ENCODE measurements at regions not wholly inside any gene's neighbourhood (a gene's known extent, or its start where the extent isn't known, plus 50 kb on each side); places are given as distances from the start of the nearest gene placed in this dataset.

DNA sequence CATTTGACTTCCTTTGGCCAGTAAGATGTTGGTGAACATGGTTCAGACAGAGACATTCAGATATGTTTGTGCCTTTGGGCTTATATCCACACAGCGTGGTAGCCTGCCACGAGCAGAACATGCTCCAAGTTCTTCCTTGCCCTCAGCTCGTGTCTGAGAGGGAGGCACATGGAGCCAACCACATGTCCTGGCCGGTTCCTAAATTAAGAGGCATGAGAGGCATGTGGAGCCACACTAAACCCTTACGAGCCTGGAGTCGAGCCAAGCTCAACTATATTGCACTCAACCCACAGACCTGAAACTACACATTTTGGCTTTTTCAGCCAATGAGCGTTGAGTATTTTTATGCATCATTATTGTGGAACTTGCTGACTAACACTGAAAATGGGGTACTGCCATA is 133.7 kb upstream of the KCNK1 start:
- TF ChIP-seq CTCF (IDR thresholded peaks at IDR 0.05 in 2 of 3, conservative IDR thresholded peaks at IDR 0.05 in 1 of 3; ENCODE audit: borderline replicate concordance in 1 of 3, insufficient read depth in 1 of 3, low read depth in 2 of 3, low read length in 2 of 3) (no peak), EGR1 (IDR thresholded peaks at IDR 0.05; ENCODE audit: low read depth) (no peak), EZH2 (IDR thresholded peaks at IDR 0.05) (no peak), POLR2A (IDR thresholded peaks at IDR 0.05; ENCODE audit: borderline replicate concordance, extremely low read depth, insufficient read depth, insufficient read length) (no peak), POLR2AphosphoS5 (IDR thresholded peaks at IDR 0.05; ENCODE audit: low read depth, low read length) (no peak), EZH2phosphoT487 (IDR thresholded peaks at IDR 0.05; ENCODE audit: borderline replicate concordance) (no peak)
- TF ChIP-seq, protein P1, sequence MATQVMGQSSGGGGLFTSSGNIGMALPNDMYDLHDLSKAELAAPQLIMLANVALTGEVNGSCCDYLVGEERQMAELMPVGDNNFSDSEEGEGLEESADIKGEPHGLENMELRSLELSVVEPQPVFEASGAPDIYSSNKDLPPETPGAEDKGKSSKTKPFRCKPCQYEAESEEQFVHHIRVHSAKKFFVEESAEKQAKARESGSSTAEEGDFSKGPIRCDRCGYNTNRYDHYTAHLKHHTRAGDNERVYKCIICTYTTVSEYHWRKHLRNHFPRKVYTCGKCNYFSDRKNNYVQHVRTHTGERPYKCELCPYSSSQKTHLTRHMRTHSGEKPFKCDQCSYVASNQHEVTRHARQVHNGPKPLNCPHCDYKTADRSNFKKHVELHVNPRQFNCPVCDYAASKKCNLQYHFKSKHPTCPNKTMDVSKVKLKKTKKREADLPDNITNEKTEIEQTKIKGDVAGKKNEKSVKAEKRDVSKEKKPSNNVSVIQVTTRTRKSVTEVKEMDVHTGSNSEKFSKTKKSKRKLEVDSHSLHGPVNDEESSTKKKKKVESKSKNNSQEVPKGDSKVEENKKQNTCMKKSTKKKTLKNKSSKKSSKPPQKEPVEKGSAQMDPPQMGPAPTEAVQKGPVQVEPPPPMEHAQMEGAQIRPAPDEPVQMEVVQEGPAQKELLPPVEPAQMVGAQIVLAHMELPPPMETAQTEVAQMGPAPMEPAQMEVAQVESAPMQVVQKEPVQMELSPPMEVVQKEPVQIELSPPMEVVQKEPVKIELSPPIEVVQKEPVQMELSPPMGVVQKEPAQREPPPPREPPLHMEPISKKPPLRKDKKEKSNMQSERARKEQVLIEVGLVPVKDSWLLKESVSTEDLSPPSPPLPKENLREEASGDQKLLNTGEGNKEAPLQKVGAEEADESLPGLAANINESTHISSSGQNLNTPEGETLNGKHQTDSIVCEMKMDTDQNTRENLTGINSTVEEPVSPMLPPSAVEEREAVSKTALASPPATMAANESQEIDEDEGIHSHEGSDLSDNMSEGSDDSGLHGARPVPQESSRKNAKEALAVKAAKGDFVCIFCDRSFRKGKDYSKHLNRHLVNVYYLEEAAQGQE (IDR thresholded peaks at IDR 0.05; ENCODE audit: low read depth), result no peak
- TF ChIP-seq, protein P2, sequence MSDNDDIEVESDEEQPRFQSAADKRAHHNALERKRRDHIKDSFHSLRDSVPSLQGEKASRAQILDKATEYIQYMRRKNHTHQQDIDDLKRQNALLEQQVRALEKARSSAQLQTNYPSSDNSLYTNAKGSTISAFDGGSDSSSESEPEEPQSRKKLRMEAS (IDR thresholded peaks at IDR 0.05), result no peak
- TF ChIP-seq, protein P3, sequence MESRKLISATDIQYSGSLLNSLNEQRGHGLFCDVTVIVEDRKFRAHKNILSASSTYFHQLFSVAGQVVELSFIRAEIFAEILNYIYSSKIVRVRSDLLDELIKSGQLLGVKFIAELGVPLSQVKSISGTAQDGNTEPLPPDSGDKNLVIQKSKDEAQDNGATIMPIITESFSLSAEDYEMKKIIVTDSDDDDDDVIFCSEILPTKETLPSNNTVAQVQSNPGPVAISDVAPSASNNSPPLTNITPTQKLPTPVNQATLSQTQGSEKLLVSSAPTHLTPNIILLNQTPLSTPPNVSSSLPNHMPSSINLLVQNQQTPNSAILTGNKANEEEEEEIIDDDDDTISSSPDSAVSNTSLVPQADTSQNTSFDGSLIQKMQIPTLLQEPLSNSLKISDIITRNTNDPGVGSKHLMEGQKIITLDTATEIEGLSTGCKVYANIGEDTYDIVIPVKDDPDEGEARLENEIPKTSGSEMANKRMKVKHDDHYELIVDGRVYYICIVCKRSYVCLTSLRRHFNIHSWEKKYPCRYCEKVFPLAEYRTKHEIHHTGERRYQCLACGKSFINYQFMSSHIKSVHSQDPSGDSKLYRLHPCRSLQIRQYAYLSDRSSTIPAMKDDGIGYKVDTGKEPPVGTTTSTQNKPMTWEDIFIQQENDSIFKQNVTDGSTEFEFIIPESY (IDR thresholded peaks at IDR 0.05; ENCODE audit: extremely low read depth, insufficient replicate concordance, low read length), result no peak
